NT2/D1 (cell line): ENCODE measurements at regions not wholly inside any gene's neighbourhood (a gene's known extent, or its start where the extent isn't known, plus 50 kb on each side); places are given as distances from the start of the nearest gene placed in this dataset.

Experiments used
- DNase-seq: peaks from one replicate; pipeline ENCODE4 v3.0.0-alpha.2; 2011; ENCODE audit warnings: low read depth, low spot score
- H3K27me3 ChIP-seq: 2 replicates; pipeline ENCODE4 v1.6.0; 2011; ENCODE audit warnings: mild to moderate bottlenecking; ENCODE audit not compliant: insufficient read length, insufficient read depth
- H3K36me3 ChIP-seq: 2 replicates; pipeline ENCODE4 v1.6.1; 2011; ENCODE audit warnings: mild to moderate bottlenecking, low read length, mixed read lengths; ENCODE audit not compliant: insufficient read depth, insufficient read length
- H3K4me1 ChIP-seq: 2 replicates; pipeline ENCODE4 v1.5.1; 2011; ENCODE audit not compliant: insufficient read depth, insufficient read length
- H3K4me3 ChIP-seq: 2 replicates; pipeline ENCODE4 v1.5.1; 2011; ENCODE audit warnings: low read depth; ENCODE audit not compliant: insufficient read length
- H3K9ac ChIP-seq: 2 replicates; pipeline ENCODE4 v1.6.0; 2011; ENCODE audit warnings: low read depth; ENCODE audit not compliant: insufficient read length
- H3K9me3 ChIP-seq: 2 replicates; pipeline ENCODE4 v1.5.1; 2011; ENCODE audit warnings: mild to moderate bottlenecking, low read length; ENCODE audit not compliant: insufficient read depth
- SUZ12 ChIP-seq: IDR thresholded peaks from 2 replicates; pipeline ENCODE4 v1.6.1; 2011; ENCODE audit not compliant: insufficient read length, insufficient read depth; ENCODE audit errors: extremely low read depth
- YY1 ChIP-seq: IDR thresholded peaks from 2 replicates; pipeline ENCODE4 v1.6.1; 2011; ENCODE audit not compliant: insufficient read length, insufficient read depth
- ZNF274 ChIP-seq: IDR thresholded peaks from 2 replicates; pipeline ENCODE4 v1.6.1; 2011; ENCODE audit warnings: mild to moderate bottlenecking, low read depth, low read length

- no peaks in the 10 kb centered on the region for H3K36me3 ChIP-seq
- TF ChIP-seq ZNF274 (no peak), YY1 (no peak), SUZ12 (no peak)
- no peaks in the 10 kb centered on the region for H3K9me3 ChIP-seq
- H3K27me3 ChIP-seq = no peaks in the 10 kb centered on the region
- H3K4me1 ChIP-seq = no peaks in the 10 kb centered on the region
- no peak overlapping the region for H3K4me3 ChIP-seq
- DNase-seq = no peak
- no peak overlapping the region for H3K9ac ChIP-seq
These were observed 391.0 kb upstream of the RARB start for GRCh38 chr3:25037049-25037547.

- Histone ChIP-seq H3K27me3 (no peaks in the 10 kb centered on the region), H3K4me1 (no peaks in the 10 kb centered on the region), H3K4me3 (no peak overlapping the region), H3K36me3 (no peaks in the 10 kb centered on the region), H3K9ac (no peak overlapping the region), H3K9me3 (no peaks in the 10 kb centered on the region)
- no peak for DNase-seq
- TF ChIP-seq YY1 (no peak), ZNF274 (no peak), SUZ12 (no peak)
These were observed 389.8 kb upstream of the RARB start for GRCh38 chr3:25038271-25038670.

- Histone ChIP-seq H3K27me3 (no peaks in the 10 kb centered on the region), H3K9ac (no peak overlapping the region), H3K9me3 (no peaks in the 10 kb centered on the region), H3K36me3 (no peaks in the 10 kb centered on the region), H3K4me3 (no peak overlapping the region), H3K4me1 (no peaks in the 10 kb centered on the region)
- TF ChIP-seq YY1 (no peak), SUZ12 (no peak), ZNF274 (no peak)
- no peak for DNase-seq
These were observed 389.1 kb upstream of the RARB start for GRCh38 chr3:25038922-25039321.

- Histone ChIP-seq H3K4me1 (no peaks in the 10 kb centered on the region), H3K27me3 (no peaks in the 10 kb centered on the region), H3K36me3 (no peaks in the 10 kb centered on the region), H3K9ac (no peak overlapping the region), H3K4me3 (no peak overlapping the region), H3K9me3 (no peaks in the 10 kb centered on the region)
- no peak for TF ChIP-seq SUZ12
- no peak for TF ChIP-seq YY1
- no peak for TF ChIP-seq ZNF274
- DNase-seq = no peak
These were observed 387.3 kb upstream of the RARB start for GRCh38 chr3:25040748-25041147.

- no peaks in the 10 kb centered on the region for H3K27me3 ChIP-seq
- H3K9me3 ChIP-seq = no peaks in the 10 kb centered on the region
- H3K4me3 ChIP-seq = no peak overlapping the region
- H3K36me3 ChIP-seq = no peaks in the 10 kb centered on the region
- H3K9ac ChIP-seq = no peak overlapping the region
- no peak for DNase-seq
- H3K4me1 ChIP-seq = no peaks in the 10 kb centered on the region
- TF ChIP-seq YY1 (no peak), SUZ12 (no peak), ZNF274 (no peak)
These were observed 386.0 kb upstream of the RARB start for GRCh38 chr3:25041871-25042584.

- H3K27me3 ChIP-seq = no peaks in the 10 kb centered on the region
- no peak for DNase-seq
These were observed 384.9 kb upstream of the RARB start for GRCh38 chr3:25043177-25043576.

GRCh38 chr3:25043749-25044148 is 384.3 kb upstream of the RARB start:
- H3K9ac ChIP-seq = no peak overlapping the region
- H3K27me3 ChIP-seq = no peaks in the 10 kb centered on the region
- no peak for TF ChIP-seq YY1
- no peak for TF ChIP-seq ZNF274
- TF ChIP-seq SUZ12 = no peak
- H3K4me1 ChIP-seq = no peaks in the 10 kb centered on the region
- no peaks in the 10 kb centered on the region for H3K36me3 ChIP-seq
- H3K4me3 ChIP-seq = no peak overlapping the region
- DNase-seq = no peak
- peaks cover 8% of the 10 kb centered on the region; the same call in 1 of the 2 replicates for H3K9me3 ChIP-seq

More at GRCh38 chr3:25043177-25043576, 384.9 kb upstream of the RARB start:
- Histone ChIP-seq H3K36me3 (no peaks in the 10 kb centered on the region), H3K9ac (no peak overlapping the region), H3K4me1 (no peaks in the 10 kb centered on the region), H3K4me3 (no peak overlapping the region), H3K9me3 (peaks cover 7% of the 10 kb centered on the region; the same call in 1 of the 2 replicates)
- TF ChIP-seq ZNF274 (no peak), YY1 (no peak)
